HG03571 (cell line): ENCODE measurements at regions not wholly inside any gene's neighbourhood (a gene's known extent, or its start where the extent isn't known, plus 50 kb on each side); places are given as distances from the start of the nearest gene placed in this dataset.
"Not testable (repeated sequence)": the region's sequence is repeated elsewhere in the genome, so short reads cannot be mapped to it uniquely, and the experiment has no call there.

ENCODE experiments used
- ATAC-seq: cut with Tn5 transposase; IDR thresholded peaks from one replicate; pipeline ENCODE4 v1.9.1; 2021; ENCODE audit not compliant: unreplicated experiment

- no peak for ATAC-seq
Measured at GRCh38 chr15:47027322-47027946, 689.9 kb upstream of the SEMA6D start.

GRCh38 chr15:47035475-47036406 is 681.6 kb upstream of the SEMA6D start:
- ATAC-seq, result no peak

GRCh38 chr15:47037003-47037402 is 680.3 kb upstream of the SEMA6D start:
- ATAC-seq, result no peak

GRCh38 chr15:47039225-47039624 is 678.1 kb upstream of the SEMA6D start:
- ATAC-seq, result no peak

- ATAC-seq, result no peak
Measured at GRCh38 chr15:47041301-47041700, 676.0 kb upstream of the SEMA6D start.

GRCh38 chr15:47047981-47048380 is 669.3 kb upstream of the SEMA6D start:
- ATAC-seq, result not testable (repeated sequence)

GRCh38 chr15:47066392-47066791 is 650.9 kb upstream of the SEMA6D start:
- ATAC-seq, result no peak

- ATAC-seq, result not testable (repeated sequence)
Measured at GRCh38 chr15:47077846-47078245, 639.5 kb upstream of the SEMA6D start.

GRCh38 chr15:47095833-47096232 is 621.5 kb upstream of the SEMA6D start:
- ATAC-seq, result no peak

GRCh38 chr15:47098526-47098925 is 618.8 kb upstream of the SEMA6D start:
- not testable (repeated sequence) for ATAC-seq

- ATAC-seq, result not testable (repeated sequence)
Measured at GRCh38 chr15:47099801-47100200, 617.5 kb upstream of the SEMA6D start.

- ATAC-seq, result not testable (repeated sequence)
Measured at GRCh38 chr15:47108800-47109199, 608.5 kb upstream of the SEMA6D start.

GRCh38 chr15:47116698-47117097 is 600.6 kb upstream of the SEMA6D start:
- ATAC-seq, result no peak

- ATAC-seq, result no peak
Measured at GRCh38 chr15:47119349-47119748, 598.0 kb upstream of the SEMA6D start.

- ATAC-seq, result no peak
Measured at GRCh38 chr15:47124430-47125102, 592.7 kb upstream of the SEMA6D start.

GRCh38 chr15:47129033-47129432 is 588.3 kb upstream of the SEMA6D start:
- ATAC-seq, result no peak

- not testable (repeated sequence) for ATAC-seq
Measured at GRCh38 chr15:47131450-47131849, 585.9 kb upstream of the SEMA6D start.

- no peak for ATAC-seq
Measured at GRCh38 chr15:47135267-47135666, 582.0 kb upstream of the SEMA6D start.

GRCh38 chr15:47136236-47136635 is 581.1 kb upstream of the SEMA6D start:
- ATAC-seq, result no peak

- ATAC-seq, result no peak
Measured at GRCh38 chr15:47139965-47140364, 577.3 kb upstream of the SEMA6D start.

GRCh38 chr15:47157827-47158226 is 559.5 kb upstream of the SEMA6D start:
- ATAC-seq, result no peak

GRCh38 chr15:47158573-47158972 is 558.7 kb upstream of the SEMA6D start:
- ATAC-seq, result no peak
